Activated CD4-positive, alpha-beta T cell treated with anti-CD3 and anti-CD28 coated beads for 24 hours (primary cell): ENCODE measurements at regions not wholly inside any gene's neighbourhood (a gene's known extent, or its start where the extent isn't known, plus 50 kb on each side); places are given as distances from the start of the nearest gene placed in this dataset.

Experiments used
- DNase-seq, 2 donors: peaks; one replicate each; pipeline ENCODE4 v3.0.0-alpha.2; 2020; ENCODE audit warnings: low read depth in 2 of 2

DNA sequence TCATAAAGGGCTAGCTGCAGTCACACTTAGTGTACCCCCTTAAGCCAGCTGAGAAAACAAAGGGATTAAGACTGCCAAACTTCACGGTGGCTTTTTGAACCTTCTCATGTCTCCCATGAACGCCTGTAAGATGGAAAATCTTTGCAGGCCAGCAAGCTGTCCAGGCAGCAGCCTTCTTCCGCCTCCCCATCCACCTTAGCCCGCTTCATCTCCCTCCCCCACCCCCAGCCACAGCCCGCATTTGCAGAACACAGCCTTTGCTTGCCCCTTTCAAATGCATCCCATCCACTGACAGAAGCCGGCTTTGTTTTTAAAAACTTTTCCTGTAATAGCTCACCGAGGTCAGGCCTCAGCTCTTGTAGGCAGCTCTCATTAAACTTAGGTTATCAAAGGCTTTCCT is 113.8 kb upstream of the FAM9B start:
- DNase-seq: no peak

DNA sequence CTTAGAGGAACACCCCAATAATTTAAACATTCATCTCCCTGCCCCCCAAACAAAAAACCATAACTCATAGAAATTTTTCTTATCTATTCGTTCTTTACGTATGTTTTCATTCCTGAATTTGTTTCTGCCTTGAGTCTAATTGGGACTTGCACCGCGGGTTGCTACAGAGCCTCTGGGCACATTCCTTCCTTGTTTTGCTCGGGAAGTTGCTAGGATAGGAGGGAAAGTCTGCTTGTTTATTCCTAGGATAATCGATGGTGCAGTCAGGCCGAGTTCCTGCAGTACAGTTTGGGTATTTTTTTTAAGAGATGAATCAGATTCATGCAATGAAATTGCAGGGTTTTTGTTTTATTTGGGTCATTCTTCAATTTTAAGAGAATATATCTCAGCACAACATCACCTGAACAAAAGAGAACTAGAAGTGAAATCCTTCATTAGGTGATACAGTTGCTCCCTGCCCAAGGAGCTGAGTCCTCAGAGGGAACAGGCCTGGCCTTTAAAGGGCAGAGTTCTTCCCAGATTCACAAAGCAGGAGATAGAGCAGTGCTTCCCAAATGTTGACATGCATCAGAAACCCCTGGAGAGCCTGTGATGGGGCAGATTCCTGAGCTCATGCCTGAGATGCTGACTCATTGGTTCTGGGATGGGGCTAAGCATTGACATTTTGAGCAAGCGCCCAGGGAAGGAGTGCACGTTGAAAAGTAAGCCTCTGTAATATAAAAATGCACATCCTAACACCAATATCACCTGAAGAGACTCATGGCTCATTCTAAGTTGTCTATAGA is 114.9 kb upstream of the FAM9B start:
- DNase-seq: no peak

DNA sequence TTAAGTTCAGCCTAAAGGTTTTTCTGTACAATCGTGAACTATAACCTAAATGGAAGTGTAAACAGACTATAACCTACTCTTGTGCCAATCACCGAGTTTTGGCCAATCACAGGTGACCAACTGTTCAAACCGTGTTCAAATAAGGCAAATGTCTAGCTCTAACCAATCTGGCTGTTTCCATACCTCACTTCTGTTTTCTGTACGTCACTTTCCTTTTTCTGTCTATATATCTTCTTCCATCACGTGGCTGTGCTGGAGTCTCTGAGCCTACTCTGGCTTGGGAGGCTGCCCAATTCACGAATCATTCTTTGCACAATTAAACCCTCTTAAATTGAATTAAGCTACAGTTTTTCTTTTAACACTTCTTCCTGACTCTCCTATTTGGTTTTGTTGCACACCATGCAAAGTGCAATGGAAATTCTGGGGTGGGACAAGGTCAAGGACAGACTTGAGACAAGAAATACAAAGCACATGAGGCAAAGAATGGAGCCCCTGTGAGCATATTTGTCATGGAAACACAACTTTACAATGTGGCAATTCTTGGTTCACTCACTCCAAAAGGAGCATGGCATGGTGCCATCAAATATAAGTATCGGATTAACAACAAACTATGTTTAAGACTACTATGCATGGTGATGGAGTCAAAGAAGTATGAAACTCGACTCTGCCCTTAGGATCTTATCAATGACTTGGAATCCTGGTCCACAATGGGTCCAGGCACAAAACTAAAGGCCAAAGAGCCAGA is 115.7 kb upstream of the FAM9B start:
- no peak for DNase-seq

DNA sequence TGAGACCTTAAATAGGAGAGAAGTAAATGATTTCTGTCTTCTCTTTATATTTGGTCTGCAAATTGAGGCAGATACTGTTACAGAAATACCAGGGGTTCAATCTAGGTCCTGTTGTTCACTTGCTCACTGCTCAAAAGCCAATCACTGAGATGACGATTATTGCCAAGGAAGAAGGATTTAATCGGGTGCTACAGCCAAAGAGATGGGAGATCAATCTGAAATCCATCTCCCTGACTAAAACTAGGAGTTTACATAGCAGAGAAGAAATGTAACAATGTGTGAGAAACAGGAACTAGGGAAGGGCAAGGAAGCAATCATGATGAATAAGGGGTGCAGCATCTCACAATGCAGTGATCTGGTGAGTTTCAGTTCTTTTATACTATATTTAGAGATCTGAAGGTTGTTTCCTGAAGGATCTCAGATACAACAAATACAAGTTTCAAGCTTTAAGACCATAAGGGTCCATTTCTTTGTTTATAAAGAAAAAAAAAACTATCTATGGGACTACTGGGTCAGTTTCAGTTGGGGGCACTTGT is 117.9 kb upstream of the FAM9B start:
- DNase-seq: no peak

DNA sequence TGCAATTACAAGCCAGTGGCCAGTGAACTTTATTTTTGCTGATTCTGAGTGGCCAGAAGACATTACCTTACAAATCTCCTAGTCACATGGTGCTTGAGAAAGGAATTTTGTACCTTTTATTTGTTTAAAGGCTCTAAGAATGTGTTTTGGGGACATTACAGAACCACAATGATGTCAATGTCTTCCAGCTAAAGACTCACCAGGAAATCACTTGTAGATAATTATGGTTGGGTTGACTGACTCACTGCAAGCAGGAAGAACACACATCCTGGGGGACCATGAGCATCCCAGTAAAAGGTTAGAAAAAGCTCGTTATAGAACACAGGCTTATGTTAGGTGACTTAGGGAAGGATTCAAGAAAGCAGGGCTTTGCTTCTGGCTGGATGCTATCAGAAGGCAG is 119.4 kb upstream of the FAM9B start:
- DNase-seq: no peak

DNA sequence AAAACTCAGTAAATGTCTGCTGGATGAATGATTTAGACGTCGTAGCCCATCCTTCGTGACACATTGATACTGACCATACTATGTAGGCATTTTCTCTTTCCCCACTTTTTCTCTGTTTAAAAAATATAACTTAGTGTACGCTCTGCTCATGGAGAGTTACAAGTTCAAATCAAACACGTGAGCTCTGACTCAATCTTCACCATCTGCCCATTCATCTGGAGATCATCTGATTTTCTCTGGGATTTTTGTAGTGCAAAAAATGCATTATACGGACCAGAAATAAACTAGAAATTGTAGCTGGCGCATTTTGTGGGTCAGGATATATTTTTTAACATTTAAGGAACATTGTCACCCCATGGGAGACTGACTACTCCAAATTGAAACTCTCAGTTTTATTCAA is 124.7 kb upstream of the FAM9B start:
- DNase-seq: no peak

DNA sequence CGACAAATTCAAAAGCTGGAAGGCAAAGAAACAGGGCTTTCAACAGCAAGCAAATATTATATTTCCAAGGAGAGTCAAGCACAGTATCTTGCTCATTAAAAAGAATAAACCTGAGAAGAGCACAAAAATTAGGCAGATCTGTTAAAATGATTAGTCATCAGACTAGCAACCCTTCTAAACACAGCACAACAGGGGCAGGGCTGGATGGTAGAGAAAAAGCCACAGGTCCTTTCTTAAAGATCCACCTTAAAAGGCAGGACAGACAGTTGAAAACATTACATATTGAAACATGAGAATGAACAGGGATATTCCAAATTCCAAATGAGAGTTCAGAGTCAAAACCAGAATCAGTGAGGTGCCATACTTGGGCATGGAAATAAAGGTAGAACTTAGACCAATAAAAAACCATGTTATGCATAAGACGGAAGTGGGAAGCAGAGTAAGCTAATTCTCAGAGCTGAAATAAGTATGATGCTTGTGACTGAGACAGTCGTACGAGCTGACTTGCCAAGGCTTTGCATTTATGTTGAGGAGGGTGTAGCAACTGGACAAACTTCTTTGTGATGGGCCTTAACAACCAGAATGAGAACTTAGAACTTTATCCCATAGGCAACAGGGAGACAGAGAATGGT is 126.9 kb upstream of the FAM9B start:
- no peak for DNase-seq

DNA sequence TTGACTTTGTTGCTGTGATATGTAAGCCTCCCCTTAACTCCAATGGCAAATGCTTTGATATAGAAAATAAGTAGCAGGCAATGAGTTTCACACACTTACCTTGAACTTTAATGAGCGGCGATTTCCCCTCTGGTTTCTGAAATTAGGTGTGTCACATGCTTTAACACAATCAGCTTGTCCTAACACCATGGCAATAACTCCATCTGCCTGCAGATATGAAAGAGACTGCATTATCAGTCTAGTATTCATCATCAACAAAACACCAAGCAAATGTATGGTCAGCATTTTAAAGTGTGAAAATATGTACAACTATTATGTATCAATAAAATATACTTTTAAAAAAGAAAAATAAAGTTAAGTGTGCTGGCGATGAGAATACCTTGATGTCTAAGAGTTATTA is 128.8 kb upstream of the FAM9B start:
- no peak for DNase-seq

DNA sequence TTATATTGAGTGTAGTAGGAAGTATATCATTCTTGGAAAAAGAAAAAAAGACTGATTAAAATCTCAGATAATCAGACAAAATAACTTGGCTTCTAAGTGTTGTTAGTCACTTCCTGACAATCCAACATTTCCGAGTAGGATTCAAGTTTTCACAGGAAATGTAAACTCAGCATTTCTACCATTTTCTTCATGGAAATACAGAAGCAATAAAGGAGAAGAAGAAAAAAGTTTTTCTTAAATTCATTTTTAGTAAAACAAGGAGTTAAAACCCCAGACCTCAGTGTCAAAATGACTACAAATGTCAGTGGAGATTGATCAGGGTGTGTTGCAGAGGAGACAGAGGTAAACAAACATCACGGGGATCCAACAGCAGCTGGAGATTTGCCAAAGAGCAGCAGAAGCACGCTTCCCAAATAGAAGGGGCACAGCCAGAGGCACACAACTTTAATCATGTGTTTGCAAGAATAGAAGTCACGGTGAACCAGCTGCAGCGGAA is 129.3 kb upstream of the FAM9B start:
- DNase-seq: no peak

DNA sequence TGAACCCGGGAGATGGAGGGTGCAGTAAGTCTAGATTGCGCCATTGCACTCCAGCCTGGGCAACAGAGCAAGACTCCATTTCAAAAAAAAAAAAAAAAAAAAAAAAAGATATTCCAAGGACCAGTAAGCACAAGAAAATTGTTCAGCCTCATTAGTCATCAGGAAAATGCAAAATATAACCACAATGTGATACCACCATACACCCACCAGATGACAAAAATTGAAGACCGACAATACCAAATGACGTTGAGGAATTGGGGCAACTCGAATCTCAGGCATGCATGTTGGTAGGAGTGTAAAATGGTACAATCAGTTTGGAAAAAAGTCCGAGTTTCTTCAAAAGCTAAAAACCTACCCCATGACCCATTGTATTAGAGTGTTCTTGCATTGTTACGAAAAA is 130.2 kb upstream of the FAM9B start:
- no peak for DNase-seq

DNA sequence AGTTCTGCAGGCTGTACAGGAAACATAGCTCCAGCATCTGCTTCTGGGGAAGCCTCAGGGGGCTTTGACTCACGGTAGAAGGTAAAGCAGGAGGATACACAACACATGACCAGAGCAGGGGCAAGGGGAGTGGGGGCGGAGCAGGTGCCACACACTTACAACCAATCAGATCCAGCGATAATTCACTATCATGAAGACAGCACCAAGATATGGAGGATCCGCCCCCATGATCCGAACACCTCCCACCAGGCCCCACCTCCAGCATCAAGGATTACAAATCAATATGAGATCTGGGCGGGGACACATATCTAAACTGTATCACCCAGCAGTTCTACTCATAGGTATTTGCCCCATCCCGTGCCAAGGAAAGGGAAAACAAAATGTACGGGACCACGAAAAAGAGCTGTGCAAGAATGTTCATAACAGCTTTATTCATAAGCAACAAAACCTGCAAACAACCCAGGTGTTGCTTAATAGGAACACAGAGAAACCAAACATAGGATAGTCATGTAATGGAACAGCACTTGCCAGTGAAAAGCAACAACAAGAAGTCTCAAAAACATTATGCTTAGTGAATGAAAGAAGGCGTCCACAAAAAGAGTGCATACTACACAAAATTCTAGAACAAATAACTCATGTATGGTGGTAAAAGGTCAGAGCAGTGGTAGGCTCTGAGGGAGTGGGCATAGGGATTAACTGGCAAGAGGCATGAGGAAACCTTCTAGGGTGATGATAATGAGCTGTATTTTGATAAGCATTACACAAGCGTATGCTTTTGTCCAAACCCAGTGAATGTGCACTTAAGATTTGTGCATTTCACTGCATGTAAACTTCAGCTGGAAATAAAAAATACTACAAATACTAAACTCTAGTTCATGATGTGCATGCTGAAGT is 130.9 kb upstream of the FAM9B start:
- DNase-seq: no peak

DNA sequence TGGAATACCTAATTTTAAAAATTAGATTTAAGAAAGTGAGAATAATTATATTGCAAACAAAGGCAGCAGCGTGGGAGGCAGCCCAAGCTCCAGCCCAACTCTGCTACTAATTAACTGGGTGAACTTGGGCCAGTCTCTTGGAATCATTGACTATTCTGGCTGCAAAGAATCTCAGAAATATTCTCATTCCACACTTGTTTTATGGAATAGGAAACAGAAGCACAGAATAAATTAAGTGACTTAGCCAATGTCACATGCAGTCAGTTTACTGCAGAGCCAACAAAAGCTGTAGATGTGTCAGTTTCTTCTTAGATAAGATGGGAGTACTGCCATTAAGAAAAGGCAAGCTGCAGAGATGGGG is 132.6 kb upstream of the FAM9B start:
- DNase-seq: no peak

DNA sequence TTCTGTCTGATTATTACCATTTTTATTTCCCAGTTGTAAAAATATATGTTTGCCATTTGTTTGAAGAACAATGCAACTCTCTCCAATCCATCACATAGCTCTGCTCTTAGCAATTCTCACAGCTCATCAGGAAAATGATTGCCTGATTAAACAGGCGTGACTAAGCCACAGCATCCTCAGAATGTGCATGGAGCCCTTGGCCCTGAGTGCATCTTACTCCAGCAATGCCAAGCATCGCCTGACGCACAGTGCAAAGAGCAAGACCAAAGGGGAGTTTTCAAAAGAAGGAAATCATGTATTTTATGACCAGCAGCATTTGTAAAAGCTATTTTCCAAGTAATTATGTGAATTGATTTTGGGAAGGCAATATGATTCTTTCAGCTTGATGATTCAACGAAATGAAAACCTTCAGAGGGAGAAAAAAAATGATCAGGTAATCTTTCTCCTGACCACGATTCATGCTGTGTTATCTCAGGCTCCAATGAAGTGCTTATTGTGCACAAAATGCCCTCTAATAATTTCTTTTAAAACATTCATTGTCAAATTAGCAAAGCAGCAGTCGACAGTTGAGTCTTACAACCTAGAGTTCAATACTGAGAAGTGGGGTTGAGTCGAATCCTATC is 138.0 kb upstream of the FAM9B start:
- no peak for DNase-seq

DNA sequence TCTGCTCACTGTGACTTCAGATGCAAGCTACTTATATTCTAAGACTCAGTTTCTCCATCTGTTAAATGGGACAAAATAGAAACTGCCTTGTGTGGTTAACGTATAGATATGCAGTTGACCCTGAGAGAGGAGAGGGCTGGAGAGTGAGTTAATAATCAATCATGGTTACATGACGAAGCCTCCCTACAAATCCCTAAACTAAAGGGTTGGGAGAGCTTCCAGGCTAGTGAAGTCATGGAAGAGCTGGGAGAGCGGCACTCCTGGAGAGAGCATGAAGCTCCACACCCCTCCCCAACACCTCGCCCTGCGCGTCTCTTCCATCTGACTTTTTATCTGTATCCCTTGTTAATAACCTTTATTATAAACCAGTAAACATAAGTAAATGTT is 138.5 kb upstream of the FAM9B start:
- no peak for DNase-seq

DNA sequence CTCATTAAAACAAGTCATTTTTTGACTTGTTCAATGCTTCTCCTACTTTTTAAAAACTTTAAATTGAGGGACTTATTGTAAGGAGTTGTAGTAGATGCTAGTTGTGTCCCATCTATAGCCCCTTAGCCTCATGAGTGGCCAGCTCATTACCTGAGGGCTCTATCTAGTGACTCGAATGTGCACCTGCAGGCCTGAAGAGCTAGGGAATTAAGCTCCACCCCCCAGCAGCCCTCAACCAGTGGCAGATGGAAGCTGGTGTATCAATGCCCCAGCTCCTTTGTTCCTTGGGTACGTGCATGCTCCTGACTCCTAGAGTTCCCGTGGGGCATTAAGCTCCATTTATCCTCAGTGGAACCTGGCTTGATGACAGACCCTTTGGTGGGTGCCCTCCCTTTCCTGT is 146.7 kb upstream of the FAM9B start:
- no peak for DNase-seq

DNA sequence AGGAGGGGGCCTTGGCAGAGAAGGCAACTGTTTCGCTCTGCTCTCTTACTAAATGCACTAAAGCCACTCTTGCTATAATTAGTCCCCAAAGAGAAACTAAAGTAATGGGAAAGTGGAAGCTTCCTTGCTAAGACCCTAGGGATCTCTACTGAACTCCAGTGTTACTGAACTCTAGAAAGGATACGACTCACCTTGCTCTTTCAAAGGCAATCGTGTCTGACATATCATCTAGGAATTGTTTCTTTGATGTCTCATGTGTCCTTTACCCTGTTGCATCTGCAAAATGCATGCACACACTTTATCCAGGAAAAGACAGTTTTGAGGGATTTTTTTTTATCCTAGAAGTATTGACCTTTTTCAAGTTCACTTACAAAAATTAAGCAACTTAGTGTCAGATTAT is 148.1 kb upstream of the FAM9B start:
- DNase-seq: no peak

DNA sequence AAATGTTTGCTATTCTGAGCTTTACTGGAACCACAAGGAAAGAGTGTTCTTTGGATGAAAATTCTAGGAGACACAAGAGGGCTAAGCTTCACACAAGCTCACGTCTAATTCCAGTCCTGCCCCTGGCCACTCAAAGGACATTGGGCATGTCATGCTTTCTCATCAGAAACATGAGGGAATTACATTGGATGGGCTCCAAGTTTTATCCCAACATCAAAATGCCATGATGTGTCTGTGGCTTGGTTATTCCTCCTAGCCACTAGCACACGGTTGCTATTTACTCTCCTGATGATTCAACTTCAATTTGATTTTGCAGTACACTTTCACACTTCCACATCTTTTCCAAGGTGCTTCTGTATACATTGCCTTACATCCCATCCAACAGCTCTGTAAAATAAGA is 149.6 kb upstream of the FAM9B start:
- DNase-seq: no peak

DNA sequence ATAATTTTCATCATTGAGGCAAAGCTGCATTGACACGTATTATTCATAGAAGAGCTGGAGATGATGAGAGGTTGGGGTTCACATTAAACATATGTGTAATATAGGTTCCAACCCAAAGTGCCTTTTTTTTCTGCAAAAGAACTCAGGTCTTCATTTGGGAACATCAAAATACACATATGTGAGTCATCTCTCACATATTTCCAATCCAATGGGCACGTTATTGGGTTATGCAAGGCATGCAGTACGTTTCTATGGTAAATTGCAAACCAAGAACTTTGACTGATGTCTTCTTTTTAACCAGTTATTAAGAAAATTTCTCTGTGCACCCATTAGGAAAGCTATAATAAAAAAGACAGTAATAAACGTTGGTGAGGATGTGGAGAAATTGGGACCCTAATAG is 150.3 kb upstream of the FAM9B start:
- no peak for DNase-seq

DNA sequence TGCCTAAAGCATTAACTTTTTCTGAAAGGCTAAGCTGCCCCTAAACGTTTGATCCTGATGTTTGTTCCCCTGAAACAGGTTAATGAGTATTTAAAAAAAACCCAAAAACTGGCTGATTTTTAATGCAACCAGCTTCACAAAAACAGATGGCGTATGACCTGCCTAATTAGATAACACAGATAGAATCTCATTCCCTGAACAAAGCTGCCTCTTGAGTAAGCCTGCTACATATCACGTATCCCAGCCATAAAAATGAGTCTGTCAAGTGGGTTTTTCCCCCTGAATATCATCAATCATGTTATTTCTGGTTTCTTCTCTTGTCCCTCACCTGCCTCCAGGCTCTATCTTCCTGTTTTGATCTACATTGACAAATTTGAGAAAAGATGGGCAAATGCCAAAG is 154.2 kb upstream of the FAM9B start:
- DNase-seq: no peak

DNA sequence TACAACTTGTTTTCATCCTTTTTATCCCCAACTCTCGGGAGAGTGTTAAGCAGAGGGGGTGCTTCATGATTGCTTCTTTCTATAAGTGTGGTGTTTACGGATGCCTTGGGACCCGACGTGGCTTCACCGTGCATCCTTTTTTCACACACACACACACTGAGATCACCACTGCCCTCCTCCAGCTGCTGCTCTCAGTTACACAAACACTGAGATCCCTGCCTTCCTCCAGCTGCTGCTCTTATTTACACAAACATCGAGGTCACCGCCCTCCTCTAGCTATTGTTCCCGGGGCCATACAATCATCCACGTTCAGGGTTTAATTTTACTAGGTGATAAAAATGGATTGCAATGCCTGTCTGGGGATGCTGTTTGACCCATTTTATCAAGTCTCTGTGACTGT is 155.4 kb upstream of the FAM9B start:
- DNase-seq: no peak

DNA sequence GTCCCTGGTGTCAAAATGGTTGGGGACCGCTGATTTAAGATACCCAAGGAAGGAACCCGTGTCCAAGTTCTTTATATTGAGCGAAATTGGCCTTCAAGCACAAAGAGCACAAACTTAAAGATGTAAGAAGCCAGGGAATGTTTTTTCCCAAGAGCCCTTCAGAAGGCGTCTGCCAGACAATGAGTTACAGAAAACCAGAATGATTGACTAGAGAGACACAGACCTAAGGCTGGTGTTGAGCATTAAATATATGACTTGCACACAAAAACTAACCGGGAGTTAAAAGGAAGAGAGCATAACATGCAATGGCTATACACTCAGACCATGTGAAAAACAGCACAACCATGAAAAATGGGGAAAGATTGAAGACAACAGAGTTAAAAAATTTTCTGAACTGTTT is 157.5 kb upstream of the FAM9B start:
- no peak for DNase-seq
